DMS114 treated with DMSO at 0.1 percent for 48 hours (cell line): ENCODE measurements at regions not wholly inside any gene's neighbourhood (a gene's known extent, or its start where the extent isn't known, plus 50 kb on each side); places are given as distances from the start of the nearest gene placed in this dataset.

ENCODE experiments used
- DNase-seq: peaks from one replicate; lab custom pipeline; 2025; ENCODE audit not compliant: unreplicated experiment; lab: John Stamatoyannopoulos, UW

- DNase-seq: no peak
Measured at GRCh38 chr6:88388589-88388988, 222.4 kb upstream of the CNR1 start.

GRCh38 chr6:88386167-88386566 is 220.0 kb upstream of the CNR1 start:
- no peak for DNase-seq

- DNase-seq: no peak
Measured at GRCh38 chr6:88383183-88383582, 217.0 kb upstream of the CNR1 start.

DNA sequence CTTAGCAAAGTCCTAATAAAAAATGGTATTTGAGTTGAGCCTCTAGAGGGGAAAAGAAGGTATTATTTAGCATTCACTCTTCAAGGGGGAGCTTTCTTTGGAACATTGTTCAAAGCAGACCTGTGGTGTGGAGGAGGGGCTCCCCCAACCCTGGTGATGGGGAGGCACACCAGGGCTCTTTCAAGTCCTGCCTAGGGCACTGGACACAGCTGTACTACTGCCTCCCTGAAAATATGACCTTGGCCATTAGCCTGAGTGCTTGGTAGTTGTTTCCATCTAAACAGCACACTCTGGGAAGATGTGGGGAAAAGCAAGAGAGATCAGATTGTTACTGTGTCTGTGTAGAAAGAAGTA is 215.1 kb upstream of the CNR1 start:
- DNase-seq: no peak

- no peak for DNase-seq
Measured at GRCh38 chr6:88380618-88381288, 214.6 kb upstream of the CNR1 start.

- DNase-seq: no peak
Measured at GRCh38 chr6:88380083-88380482, 213.9 kb upstream of the CNR1 start.

GRCh38 chr6:88378639-88379038 is 212.5 kb upstream of the CNR1 start:
- DNase-seq: no peak

GRCh38 chr6:88377976-88378568 is 211.9 kb upstream of the CNR1 start:
- no peak for DNase-seq

DNA sequence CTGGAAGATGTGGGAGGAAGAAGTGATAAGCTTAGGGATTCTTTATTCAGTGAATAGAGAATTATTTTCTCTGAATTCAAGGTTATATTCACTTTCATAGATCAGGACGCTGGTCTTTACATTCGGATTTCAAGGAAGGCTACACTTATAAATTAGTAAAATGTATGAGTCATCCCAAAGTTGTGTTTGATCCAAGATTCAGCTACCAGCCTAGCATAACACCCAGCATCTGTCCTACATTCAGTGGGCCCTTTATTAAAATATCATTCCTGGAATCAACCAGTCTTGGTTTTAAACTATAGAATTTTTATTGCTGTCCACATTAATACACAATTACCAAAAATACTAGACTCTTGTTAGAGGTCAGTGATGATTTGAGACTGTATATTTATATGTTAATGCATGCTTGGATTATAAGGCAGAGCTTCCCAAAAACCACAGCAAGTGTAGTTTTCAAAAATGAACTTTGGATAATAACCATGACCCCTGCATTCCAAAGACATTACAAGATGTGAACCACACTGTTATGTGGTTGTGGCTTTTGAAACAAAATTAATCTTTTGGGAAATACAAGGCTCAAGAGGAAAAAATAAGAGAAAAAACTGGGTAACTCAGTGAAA is 210.7 kb upstream of the CNR1 start:
- no peak for DNase-seq

- no peak for DNase-seq
Measured at GRCh38 chr6:88376197-88376596, 210.1 kb upstream of the CNR1 start.

GRCh38 chr6:88374553-88374952 is 208.4 kb upstream of the CNR1 start:
- no peak for DNase-seq

DNA sequence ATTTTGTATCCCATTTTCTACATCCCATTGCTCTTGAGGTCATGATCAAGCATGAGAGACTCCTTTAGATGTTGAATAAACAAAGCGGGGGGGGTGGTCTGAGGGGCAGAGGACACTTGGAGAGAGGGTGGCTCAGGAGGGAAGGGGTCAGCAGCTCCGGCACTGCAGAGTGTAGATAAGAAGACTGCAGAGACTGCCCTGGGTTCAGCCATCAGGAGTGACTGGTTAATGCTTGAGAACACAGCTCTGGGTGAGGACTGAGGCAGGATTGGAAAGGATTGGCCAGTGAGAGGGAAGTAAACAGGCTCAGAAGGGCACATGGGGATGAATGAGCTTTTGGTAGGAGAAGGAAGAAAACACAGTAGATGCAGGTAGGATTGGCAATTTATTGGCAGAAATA is 205.3 kb upstream of the CNR1 start:
- DNase-seq: no peak

DNA sequence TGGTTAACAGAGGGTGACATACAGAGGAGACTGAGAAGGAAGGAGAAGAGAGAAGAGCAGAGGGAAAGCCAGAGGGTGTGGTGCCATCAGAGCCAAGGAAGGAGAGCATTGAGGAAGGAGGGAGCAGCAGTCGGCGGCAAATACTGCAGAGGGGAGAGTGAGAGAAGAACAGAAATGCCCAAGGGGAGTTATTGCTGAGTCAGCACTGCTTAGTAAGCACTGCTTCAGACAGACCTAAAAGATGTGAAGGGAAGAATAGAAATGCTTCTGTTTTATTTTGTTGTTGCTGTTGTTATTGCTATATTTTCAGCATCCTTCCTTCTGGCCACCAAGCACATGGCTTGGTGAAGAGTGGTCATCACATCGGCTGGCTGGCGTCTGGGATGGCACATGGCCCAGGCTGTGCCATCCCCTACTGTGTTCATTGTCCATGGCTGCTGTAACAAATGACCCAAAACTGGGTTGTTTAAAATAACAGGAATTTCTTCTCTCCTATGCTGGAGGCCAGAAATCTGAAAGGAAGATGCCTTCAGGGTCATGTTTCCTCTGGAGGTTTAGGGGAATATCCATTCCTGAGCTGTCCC is 204.1 kb upstream of the CNR1 start:
- DNase-seq: no peak

DNA sequence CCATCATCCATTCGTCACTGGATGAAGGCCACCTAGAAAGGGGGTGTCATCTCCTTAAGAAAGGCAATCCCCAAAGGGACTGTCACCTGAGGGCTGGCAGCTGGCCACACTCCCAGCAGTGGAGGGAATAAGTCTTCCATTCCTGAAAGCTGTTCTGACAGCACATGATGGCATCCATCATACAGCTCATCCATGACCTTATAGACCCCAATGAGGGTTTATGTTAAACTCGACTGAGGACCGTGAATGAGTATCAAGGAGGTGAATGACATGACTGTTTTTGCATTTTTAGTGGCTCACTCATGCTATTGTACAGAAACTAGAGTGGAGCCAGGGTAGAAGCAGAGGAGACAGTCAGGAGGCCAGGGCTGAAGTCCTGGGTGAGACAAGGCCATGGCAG is 203.1 kb upstream of the CNR1 start:
- DNase-seq: no peak

GRCh38 chr6:88368071-88368787 is 202.1 kb upstream of the CNR1 start:
- DNase-seq: no peak

DNA sequence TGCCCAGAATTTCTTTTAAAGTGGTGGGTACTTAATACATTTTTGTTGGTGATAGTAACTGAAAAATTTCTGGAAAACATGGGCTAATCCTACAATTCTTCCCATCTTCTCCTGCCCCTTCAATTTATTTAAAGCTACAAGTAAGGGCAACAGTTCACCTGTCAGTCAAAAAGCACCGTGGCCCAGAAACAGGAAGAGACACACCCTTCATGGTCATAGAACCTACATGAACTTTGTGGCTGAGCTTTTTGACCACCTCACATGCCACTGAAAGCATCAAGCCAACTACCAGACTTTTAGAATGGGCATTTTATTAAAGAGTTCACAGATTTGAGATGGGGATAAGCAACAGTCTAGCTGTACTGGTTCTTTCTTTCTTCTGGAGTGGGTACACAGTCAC is 201.1 kb upstream of the CNR1 start:
- DNase-seq: no peak

DNA sequence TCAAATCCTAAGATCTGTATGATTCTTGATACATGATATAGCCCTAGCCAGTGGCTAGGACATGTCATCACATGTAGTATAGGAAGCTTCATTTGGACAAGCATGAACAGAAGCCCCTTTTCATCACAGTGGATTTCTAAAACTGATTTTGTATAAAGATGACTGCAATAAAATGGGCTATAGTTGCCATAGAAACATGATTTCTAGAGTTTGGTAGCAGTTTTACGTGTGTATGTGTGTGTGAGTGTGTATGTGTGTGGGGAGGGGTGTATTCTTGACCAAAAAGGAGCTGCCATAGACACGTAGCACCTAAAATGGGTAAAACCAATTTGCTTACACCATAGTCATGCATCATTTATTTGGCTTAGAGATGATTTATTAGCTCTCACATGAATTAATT is 200.5 kb upstream of the CNR1 start:
- DNase-seq: no peak

GRCh38 chr6:88365656-88366055 is 199.5 kb upstream of the CNR1 start:
- no peak for DNase-seq

- no peak for DNase-seq
Measured at GRCh38 chr6:88365230-88365629, 199.1 kb upstream of the CNR1 start.

GRCh38 chr6:88361754-88362153 is 195.6 kb upstream of the CNR1 start:
- DNase-seq: no peak

DNA sequence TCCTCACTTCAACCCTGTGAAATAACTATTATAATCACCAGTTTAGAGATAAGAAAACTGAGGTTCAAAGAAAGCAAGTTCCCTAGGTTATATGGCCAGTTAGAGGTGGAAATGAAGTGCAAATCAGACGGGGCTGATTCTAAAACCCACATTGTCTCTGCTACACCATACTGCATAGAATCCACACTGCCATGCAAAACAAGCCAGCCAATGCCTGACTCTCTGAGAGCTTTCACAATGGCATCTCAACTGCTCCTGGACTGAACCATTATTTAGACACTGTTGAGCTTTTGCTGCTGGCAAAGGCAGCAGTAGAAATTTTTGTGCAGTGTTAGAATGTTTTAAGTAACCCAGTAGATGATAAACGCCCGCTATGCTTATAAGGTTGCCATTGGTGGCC is 195.2 kb upstream of the CNR1 start:
- no peak for DNase-seq
